ENCODE measurements at regions not wholly inside any gene's neighbourhood (a gene's known extent, or its start where the extent isn't known, plus 50 kb on each side); places are given as distances from the start of the nearest gene placed in this dataset.
A peak's percentile ranks its signal among the peaks of the same experiment; 100 is the strongest.

- DNase-seq (ENCODE audit: low read depth), result no peak
These were observed 127.9 kb upstream of the PFN2 start for GRCh38 chr3:150098621-150099020.

DNA sequence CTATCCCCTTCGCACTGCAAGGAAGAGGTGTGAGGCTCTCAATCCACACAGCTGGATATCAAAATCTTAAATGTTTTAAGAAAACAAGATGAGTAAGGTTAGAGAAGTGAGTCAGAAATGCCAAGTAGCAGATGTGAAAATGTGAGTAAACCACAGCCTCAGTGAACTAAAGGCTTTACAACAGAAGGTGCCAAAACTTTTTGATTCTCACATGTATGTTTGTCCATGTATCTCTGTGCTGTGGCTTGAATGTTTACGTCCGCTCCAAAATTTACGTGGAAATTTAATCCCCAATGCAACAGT lies 126.8 kb upstream of the PFN2 start:
- peak; percentile 53 for DNase-seq (ENCODE audit: low read depth)

DNA sequence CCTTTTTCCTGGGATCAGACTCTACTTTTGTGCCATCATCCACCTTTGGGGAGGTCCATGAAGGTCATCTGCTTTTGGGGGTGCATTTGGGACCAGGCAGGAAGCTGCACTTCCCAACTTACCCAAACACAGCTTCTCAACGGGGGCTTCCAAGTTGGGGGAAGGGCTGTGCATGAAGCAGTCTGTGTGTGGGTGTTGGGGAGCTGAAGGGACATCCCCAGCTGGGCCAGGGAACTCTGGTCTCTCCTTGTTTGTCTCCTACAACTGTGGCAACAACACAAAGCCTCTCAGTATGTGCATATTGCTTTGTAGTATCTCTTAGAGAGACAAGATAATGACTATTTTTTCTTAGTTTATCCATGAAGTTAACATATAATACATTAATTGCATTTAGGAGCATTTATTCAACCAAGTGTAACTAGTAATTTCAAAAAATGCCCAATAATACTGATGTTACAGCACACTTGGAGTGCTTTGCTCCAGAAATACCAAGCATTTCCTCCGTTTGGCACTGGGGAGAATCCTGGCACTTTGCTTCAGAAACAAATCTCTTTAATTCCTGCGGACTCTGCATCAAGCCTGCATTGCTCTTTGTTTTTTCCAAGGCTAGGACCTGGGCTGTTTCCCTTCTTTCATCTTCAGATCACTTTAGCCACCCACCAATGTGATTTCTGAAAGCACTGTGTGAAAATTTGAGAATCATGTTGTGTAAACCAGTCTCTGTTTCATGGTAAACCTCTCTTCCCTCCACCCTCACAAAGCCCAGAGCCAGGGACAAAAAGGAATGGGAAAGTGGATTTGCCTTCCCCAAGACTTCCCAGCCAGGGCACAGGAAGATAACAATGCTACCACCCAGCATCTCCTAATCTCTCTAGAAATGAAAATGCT lies 126.2 kb upstream of the PFN2 start:
- DNase-seq (ENCODE audit: low read depth), result no peak

- DNase-seq (ENCODE audit: low read depth), result peak; percentile 97
These were observed 123.6 kb upstream of the PFN2 start for GRCh38 chr3:150094150-150094933.

GRCh38 chr3:150091626-150092025 lies 120.9 kb upstream of the PFN2 start:
- DNase-seq (ENCODE audit: low read depth), result no peak

GRCh38 chr3:150090877-150091276 lies 120.2 kb upstream of the PFN2 start:
- no peak for DNase-seq (ENCODE audit: low read depth)

DNA sequence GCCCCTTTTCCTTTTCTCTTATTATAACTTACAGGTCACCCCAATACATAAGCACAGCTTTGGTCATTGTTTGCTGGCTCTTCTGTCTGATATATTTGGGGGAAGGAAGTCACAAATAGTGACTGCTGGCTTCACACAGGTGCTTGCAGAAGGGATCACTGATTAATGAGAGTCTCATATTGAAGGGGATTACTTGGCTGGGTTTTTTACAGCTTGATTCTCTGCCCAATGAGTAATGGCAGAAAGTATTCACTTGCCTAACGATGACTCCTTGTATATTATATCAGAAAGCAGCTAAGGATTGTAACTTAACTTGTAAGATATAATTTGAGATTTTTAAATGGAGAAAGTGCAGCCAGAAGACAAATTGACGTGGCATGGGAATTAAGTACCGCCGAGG lies 119.3 kb upstream of the PFN2 start:
- no peak for DNase-seq (ENCODE audit: low read depth)

- DNase-seq (ENCODE audit: low read depth), result no peak
These were observed 113.4 kb upstream of the PFN2 start for GRCh38 chr3:150084128-150084527.

GRCh38 chr3:150083655-150084042 lies 113.0 kb upstream of the PFN2 start:
- peak; percentile 61 for DNase-seq (ENCODE audit: low read depth)

DNA sequence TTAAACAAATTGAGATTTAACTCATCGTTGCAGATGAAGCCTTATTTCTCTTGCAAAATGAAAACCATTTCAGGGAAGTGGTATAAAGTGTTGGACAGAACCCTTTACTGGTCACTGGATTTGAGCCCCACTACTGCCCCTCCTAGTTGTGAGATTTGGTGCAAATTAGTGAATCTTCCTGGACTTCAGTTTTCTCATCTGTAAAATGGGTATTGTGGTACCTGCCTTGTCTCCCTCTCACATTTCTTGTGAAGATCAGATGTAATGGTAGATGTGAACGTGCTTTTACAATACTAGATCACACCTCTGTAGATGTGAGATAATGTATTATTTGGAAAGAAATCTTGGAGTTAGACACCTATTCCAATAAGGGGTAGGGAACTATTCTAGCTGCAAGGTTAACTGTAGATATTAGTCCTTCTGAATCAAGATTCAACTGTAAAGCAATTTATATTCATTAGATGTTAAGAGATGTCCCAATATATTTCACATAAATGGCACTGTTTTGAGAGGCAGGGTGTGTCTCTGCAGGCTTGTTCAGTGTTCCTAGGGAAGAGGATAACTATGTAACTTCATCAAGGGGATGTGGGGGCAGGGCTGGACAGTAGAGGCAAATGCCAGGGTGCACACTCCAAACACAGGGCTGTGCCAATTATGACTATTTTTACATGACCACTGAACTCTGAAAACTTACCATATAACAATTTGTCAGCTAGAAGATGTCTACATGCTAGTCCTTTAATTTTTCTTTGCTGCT lies 112.4 kb upstream of the PFN2 start:
- DNase-seq (ENCODE audit: low read depth), result no peak

GRCh38 chr3:150081084-150081483 lies 110.4 kb upstream of the PFN2 start:
- no peak for DNase-seq (ENCODE audit: low read depth)

DNA sequence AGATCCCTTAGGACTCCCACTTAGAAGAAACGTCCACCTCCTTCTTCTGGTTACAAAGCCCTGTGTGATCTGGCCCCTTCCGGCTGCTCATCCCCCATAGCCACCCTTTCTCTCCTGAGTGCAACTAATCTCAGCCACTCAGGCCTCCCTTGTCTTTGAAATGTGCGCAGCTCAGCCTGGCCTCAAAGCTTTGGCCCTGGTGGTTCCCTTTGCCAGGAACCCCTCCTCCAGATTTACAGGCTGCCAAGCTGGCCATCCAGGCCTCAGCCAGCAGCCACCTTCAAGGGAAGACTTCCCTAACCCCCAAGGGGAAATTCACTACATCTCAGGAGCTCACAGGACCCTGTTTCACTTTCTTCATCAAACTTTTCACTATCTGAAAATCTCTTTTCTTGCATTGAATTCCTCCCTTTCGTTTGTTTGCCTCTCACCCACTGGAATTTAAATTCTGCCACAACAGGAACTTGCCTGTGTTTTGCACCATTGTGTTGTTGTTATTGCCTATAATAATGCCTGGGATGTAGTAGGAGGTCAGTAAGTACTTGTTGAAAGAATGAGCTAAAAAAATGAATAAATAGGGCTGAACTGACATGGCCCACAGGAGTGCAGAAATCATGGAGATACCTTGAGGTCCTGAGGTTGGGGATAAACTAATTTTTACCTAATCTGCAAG lies 109.5 kb upstream of the PFN2 start:
- DNase-seq (ENCODE audit: low read depth), result no peak

GRCh38 chr3:150079029-150079739 lies 108.5 kb upstream of the PFN2 start:
- peak; percentile 87 for DNase-seq (ENCODE audit: low read depth)

GRCh38 chr3:150077581-150078247 lies 107.0 kb upstream of the PFN2 start:
- no peak for DNase-seq (ENCODE audit: low read depth)

GRCh38 chr3:150077107-150077506 lies 106.4 kb upstream of the PFN2 start:
- DNase-seq (ENCODE audit: low read depth), result no peak

DNA sequence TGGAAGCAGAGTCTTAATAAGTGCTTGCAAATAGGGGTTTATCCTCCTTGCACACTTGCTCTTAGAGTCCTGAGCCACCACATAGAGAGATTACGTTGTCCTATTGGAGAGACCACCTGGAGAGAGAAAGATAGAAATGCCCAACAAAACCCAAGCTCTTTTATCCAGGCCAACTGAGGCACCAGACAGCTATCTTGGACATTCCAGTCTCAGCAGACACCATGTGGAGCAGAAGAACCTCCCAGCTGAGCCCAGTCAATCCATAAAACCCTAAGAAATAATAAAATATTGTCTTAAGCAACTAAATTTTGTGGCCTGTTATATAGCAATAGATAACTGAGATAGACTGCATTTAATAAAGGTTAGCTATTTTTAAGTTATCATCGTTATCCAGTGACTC lies 105.7 kb upstream of the PFN2 start:
- DNase-seq (ENCODE audit: low read depth), result no peak

GRCh38 chr3:150075417-150075865 lies 104.7 kb upstream of the PFN2 start:
- DNase-seq (ENCODE audit: low read depth), result no peak

DNA sequence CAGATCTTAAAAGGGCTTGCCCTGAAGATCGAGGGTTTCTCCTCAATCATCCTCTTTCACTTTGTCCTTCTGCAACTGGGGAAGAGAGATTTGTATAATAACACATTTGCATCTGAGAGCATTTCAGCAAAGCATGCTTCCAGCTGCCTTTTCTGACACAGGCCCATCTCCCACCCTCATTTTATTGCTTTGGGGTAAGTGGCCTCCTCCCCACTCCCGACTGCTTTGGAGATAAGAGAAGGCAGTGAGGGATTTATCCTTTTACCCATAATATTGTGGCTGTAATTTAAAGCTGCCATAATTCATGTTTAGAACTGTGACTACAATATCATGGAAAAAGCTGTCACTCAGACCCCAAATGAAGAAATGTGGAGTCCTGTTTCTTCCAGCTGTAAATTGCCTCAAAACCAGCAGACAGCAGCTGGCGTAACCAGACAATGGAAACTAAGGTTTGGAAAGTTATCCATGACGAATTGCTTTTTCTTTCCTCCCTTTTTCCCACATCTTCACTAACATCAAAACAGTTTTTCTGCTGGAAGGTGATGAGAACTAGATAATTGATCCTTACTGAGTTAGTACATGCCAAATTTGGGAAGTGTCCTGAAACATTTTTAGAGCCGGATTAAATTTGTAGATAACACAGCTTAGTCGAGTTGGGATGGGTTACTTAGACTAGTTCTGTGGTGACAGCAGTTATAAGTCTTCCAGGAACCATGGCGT lies 104.2 kb upstream of the PFN2 start:
- no peak for DNase-seq (ENCODE audit: low read depth)

GRCh38 chr3:150074277-150074676 lies 103.6 kb upstream of the PFN2 start:
- no peak for DNase-seq (ENCODE audit: low read depth)

All from myocyte (in vitro differentiated cells).